GM18498 (cell line): ENCODE measurements at regions not wholly inside any gene's neighbourhood (a gene's known extent, or its start where the extent isn't known, plus 50 kb on each side); places are given as distances from the start of the nearest gene placed in this dataset.

Experiments
- ATAC-seq: cut with Tn5 transposase; IDR thresholded peaks from one replicate; pipeline ENCODE4 v1.9.1; 2021; ENCODE audit warnings: mild to moderate bottlenecking, moderate library complexity; ENCODE audit not compliant: unreplicated experiment

DNA sequence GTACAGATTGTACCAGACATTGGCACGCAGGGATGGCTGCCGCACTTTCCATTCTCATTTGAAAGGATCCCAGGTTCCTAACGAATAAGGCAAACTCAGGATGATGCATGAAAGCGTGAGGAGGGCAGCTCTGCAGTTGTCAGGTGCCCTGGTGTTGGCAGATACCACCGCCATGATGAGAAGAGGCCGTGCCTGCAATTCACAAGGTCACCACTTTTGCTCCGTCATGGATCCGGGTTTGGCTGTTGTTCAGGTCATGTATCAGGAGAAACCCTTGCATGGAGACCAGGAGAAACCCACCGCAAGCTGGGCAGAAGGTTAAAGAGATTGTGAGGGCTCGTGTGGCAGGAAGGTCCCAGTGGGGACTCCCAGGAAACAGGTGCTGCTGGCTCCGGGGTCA lies 233.2 kb downstream of the KLF6 start:
- no peak for ATAC-seq

GRCh38 chr10:3549118-3549517 lies 235.9 kb downstream of the KLF6 start:
- no peak for ATAC-seq

DNA sequence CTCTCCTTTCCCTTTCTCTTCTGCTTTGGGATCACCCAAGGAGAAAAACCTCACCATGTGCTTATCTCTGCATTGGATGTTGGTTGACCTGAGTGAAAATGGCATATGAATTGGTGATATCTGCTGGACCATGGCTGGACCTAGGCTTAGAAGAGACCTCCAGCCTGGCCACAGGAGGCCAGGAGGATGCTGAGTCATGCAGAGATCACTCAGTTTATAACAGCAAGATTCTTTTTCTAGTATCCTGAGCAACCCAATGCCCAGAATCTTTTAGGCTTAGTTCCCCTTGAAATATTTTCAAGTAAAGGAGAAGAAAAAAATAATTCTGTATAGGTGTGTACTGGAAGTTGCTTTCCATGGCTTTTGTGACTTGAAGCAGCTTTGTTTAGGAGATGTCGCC lies 236.3 kb downstream of the KLF6 start:
- ATAC-seq: no peak

GRCh38 chr10:3548076-3548475 lies 236.9 kb downstream of the KLF6 start:
- no peak for ATAC-seq

- no peak for ATAC-seq
These were observed 240.4 kb downstream of the KLF6 start for GRCh38 chr10:3544561-3544960.

DNA sequence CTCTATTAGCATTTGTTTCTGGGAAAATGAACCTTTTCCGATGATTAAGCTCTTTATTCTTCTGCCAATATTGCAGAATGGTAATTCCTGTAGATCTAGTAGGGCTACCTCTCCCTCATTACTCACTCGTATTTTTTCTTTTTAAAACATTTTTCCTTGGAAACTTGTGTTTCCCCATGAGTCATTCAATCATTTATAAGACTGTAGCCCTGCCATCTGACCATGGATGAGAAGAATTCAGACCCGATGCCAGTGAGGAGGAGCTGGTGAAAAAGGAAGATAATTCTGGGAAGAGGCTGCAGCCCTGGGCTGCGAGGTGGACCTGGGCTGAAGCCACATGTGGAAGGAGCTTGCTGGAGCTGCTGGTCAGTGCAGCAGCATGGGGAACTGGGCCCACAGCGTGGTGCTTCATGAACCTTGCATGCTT lies 242.8 kb downstream of the KLF6 start:
- no peak for ATAC-seq

- no peak for ATAC-seq
These were observed 245.2 kb downstream of the KLF6 start for GRCh38 chr10:3539696-3540383.

DNA sequence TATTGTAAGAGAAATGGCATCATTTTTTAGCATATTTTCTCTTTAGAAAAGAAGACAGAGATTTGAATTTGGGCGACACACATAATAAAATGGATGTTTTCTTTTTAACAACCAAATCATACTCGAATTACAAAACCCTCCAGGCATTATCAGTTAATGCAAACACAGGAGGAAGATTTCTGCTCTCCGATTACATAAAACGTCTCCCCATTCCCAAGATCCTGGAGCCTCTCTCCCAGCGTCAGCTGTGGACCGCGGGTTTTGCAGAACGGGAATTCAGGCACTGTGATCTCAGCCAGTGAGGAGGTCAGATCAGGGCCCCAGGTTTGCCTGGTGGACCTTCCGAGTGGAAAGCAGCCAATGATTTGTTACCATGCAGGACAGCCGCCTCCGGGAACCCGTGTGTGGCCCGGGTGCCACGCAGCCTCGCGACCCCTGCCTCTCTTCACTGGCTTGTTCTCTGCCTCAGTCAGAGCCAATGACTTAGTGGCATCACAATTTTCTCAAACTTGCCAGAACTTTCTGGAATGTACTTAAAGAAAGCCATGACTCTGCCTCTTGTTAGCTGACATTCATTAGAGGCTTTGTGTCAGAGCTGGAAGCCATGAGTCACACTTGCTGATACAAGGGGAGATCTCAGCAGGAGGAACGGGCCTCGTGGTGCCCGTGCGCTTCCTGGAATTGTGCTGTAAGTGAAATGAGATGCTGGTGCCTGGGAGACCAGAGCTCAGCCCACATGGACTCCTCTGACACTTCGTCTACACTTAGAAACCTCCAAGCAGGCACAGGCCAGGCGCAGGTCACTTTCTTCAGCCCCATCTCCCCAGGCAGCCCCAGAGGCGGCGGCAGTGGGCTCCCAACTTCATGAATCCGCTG lies 246.1 kb downstream of the KLF6 start:
- ATAC-seq: no peak

GRCh38 chr10:3538291-3538655 lies 246.7 kb downstream of the KLF6 start:
- ATAC-seq: no peak

GRCh38 chr10:3537518-3537917 lies 247.5 kb downstream of the KLF6 start:
- ATAC-seq: no peak

DNA sequence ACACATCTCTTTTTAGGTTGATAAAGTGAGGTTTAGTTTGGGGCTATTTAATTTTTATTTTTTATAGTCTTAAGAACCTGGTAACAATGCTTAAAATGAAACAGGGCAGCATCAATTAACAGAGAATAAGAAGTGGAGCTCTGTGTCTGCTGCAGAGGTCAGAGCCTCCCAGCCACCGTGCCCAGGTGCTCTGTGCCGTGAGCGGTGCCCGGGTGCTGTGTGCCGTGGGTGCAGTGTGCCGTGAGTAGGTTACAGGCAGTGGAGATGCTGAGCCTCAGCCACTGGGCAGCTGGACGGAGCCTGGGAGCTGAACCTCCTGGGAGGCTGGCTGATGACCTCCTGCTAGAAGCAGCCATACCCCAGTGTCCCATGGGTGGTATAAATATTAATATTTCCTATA lies 250.0 kb downstream of the KLF6 start:
- ATAC-seq: no peak

DNA sequence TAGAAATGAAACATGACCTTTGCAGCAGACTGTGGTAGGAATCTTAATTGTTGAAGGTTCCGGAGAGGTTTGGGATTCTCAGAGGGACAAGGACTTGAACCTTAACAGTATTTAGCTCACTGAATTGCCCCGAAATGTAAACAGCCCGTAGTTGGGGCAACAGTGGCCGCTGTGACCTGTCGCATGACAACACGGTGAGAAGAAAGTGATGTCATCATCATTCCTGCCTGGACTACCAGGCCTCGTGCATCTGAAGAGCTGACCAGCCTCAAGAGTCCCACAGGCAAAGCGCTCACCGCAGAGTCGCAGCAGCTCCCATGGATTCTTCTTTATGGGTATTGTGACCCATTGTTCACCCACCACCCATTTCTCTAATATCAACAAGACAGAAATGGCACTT lies 250.6 kb downstream of the KLF6 start:
- ATAC-seq: no peak

DNA sequence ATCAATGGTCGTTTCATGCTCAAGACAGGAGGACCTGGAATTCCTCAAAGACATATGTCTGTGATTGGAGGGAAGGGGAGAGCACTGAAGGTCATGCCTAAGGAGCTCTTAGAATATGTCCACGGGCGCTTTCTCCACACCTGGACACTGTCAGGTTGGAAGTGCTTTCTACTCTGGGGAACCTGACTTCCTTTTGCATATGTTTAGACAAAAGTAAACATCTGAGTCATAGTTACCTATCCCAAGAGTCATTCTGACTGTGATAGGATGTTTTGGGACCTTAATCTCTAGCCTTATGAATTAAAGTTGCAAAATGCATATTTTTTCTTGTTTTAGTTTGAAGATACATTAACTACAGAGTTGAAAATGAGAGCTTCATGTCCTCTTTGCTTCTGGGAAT lies 251.7 kb downstream of the KLF6 start:
- ATAC-seq: no peak

- ATAC-seq: no peak
These were observed 252.4 kb downstream of the KLF6 start for GRCh38 chr10:3532644-3533043.

GRCh38 chr10:3531670-3532069 lies 253.3 kb downstream of the KLF6 start:
- no peak for ATAC-seq

- ATAC-seq: no peak
These were observed 254.0 kb downstream of the KLF6 start for GRCh38 chr10:3530783-3531645.

DNA sequence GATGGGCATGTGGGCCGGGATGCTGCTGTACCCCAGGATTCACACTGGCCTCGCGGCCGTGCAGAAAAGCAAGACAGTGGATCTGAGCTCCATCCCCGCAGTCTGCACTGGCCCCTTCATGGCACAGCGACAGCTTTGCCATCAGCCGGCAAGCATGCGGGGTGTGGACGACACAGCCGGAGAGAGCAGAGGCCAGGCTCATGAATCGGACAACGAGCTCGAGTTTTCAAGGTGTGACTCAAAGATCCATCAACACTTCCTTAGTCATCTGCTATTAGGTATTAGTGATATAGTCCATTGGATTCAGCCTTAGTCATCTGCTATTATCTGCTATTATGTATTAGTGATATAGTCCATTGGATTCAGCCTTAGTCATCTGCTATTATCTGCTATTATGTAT lies 254.7 kb downstream of the KLF6 start:
- no peak for ATAC-seq

DNA sequence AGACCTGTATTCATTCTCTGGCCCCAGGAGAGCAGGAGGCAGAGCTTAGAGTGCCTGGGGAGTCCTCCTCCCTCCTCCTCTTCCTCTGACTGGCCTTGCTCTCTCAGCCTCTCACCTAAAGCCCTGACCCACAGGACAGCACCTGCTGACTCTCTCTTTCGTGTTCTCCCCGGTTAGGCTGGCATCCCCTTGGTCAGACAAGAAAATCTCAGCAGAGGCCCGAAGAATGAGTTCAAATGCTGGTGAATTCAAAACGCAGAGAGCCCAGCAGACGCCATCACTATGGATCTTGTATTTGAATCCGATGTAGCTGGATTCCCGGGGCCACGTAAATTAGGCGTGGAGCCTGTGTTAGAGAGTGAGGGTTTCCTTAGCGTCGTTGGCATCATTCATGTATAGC lies 255.3 kb downstream of the KLF6 start:
- no peak for ATAC-seq

GRCh38 chr10:3528823-3529403 lies 256.1 kb downstream of the KLF6 start:
- ATAC-seq: no peak

DNA sequence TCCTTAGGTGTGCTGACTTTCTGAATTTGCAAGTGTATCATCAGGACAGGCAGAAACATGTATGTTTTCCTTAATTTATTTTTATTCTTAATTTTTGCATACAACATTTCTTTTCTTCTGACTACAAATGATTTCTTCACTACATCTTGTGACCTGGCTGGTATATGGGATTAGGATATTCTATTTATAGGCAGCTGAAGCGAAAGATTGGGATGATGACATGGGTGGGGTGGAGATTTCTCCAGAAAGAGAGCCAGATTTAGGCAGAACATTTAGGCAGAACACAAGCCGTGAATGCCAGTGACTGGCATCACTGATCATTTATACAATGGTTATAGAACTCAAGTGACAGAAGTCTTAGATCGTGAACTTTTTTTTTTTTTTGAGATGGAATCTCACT lies 256.7 kb downstream of the KLF6 start:
- no peak for ATAC-seq

GRCh38 chr10:3527869-3528268 lies 257.1 kb downstream of the KLF6 start:
- ATAC-seq: no peak
